ENCODE measurements at regions not wholly inside any gene's neighbourhood (a gene's known extent, or its start where the extent isn't known, plus 50 kb on each side); places are given as distances from the start of the nearest gene placed in this dataset.

DNA sequence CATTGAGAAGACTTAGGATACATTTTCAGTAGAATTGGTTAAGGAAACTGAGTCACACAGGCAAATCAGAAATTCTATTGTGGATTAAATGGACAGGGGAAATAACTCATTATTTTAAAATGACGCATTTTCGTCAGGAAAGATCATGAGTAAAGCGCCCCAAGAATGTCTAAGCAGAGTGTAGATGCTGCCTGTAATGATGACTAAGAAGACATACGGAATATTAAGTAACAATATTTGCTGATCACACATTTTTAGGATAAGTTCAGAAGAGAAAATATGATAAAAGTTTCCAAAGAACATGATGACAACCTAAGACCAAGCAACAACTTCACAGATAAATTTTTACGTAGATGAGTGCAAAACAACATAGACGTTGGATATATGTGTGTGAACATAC, 596.3 kb upstream of the TENM3 start:
- no peak for DNase-seq (ENCODE audit: extremely low read depth, low read depth, low spot score)

DNA sequence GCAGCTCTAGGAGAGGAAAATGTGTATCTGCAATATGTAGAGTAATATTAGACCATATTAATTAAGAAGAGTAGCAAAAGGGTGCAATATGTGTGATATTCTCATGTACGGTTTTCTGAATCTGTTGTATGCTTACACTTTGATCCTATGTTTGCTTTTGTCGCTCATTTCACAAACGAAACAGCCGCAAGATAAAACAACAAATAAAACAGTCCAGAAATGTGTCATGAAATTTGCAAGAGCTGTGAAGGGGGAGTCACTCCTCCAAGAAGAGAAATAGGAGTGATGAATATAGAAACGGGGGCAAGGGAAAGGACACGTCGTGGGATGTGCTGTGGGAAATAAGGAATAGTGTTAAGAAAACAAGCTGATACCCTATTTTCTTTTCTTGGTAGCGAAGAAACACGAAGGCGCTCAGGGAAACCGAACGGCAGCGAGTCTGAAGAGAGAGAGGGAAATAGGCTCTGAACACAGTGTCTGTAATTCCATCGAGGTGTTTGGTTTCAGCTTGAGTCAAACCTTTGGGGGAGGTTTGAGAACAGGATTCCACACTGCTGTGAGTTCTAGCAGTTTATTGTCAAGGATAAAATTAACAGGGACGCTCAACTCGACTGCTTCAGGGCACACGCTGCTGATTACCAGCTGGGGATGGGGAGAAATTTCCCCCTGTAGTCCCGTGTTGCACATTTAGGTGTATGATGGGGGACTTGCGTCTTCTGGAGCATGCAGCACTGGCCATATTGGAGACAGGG, 595.6 kb upstream of the TENM3 start:
- no peak for DNase-seq (ENCODE audit: extremely low read depth, low read depth, low spot score)

DNA sequence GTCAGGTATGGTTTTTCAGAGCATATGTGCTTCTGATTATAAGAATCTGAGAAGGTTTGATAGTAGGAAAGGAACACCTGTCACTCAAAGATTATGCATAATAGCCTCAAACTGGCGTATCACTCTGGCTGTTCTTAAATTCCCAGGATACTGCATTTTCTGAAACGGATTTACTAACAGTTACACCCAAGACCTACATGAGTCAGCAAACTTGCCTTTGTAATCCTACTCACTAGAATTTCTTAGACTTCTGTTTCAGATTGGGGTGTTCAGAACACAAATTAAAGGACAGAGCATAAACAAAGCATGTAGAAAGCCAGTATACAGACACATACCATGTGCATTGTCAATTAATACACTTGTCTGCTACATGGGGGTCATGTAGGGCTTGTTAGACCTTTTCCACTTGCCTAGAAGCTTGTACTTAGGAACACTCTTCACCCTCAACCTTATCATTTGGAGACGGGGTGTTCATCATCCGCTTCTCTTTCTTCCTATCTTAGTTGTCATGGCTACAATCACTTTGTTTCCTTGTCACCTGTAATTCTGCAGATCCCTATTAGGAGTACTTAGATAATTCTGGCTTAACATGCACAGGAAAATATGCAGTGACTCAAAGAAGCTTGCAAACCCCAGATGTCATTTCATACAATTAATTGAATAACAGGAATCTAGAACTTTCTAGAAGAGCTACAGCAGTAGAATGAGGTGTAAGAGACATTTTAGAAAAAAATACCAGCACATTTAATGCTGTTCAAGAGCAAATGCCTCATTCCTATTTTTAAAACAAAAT, 593.0 kb upstream of the TENM3 start:
- no peak for DNase-seq (ENCODE audit: extremely low read depth, low read depth, low spot score)

DNA sequence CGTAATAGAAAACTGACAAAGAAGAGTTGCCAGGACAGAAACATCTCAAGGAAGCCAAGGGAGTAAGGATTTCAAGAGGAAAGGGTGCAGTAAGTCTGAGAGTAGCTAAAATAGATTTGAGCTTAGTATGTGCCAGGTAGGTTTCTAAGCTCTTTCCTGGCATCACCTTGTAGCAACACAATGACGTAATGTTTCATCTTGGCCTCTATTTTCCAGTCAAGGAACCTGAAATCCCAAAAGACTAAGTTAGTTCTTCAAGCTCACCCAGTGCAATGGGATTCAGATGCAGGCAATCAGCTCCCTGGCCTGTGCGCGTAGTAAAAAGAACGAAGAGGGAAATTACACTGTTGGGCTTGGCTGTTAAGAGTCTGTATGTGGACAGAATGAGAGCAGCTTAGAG, 586.5 kb upstream of the TENM3 start:
- no peak for DNase-seq (ENCODE audit: extremely low read depth, low read depth, low spot score)

GRCh38 chr4:181659202-181659601, 584.0 kb upstream of the TENM3 start:
- no peak for DNase-seq (ENCODE audit: extremely low read depth, low read depth, low spot score)

- no peak for DNase-seq (ENCODE audit: extremely low read depth, low read depth, low spot score)
These were observed 583.3 kb upstream of the TENM3 start for GRCh38 chr4:181659876-181660275.

- DNase-seq (ENCODE audit: extremely low read depth, low read depth, low spot score): no peak
These were observed 582.1 kb upstream of the TENM3 start for GRCh38 chr4:181661090-181661489.

DNA sequence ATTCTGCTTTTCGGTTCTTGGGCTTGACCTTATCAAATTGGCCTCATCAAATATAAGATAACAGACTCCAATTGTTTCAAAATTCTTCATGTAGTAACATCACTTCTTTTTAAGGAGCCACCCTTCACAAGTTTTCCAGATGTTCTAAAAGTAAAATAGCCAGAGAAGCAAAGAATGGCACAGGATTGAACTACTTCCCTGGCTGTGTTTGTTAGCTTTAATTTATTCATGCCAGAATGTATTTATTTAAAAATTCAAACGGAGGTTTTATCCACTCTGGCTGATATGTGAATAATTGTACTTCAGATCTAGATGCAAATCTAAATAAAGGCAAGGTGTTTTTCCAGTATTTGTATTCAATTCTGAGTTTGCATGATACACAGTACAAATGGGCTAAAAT, 581.3 kb upstream of the TENM3 start:
- no peak for DNase-seq (ENCODE audit: extremely low read depth, low read depth, low spot score)

DNA sequence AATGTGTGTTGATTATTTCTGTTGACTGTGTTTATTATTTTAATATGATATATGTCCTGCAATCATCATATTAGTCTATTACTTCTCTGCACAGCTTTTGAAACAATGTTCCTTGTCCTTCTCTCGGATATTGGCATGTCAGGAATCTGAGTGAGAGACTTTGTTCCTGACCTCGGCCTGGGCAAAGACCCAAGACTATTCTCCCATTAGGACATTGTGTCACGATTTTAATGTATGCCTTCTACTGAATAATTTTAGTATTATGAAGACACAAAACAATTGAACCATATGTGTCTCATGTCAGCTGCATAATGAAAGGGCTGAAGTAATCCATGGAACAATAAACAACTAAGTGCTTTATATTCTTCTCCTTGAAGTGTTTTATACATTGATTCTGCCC, 580.8 kb upstream of the TENM3 start:
- no peak for DNase-seq (ENCODE audit: extremely low read depth, low read depth, low spot score)

DNA sequence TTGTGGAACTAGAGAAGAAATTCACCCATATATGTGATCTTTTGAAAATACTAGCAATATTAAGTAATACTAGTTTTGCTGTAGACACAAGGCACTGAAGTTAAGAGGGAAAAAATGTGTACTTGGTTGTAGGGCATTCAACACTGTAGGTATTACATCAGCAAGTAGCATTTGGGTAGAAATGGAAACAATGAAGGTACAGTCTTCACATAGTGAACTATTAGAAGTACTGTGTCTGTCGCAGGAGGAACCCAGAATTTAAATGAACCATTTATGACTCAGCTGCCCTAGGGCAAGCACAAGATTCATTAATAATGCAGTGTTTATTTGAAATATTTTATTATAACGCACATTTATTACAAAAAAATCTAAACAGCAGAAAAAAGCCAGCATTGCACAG, 572.7 kb upstream of the TENM3 start:
- no peak for DNase-seq (ENCODE audit: extremely low read depth, low read depth, low spot score)

DNA sequence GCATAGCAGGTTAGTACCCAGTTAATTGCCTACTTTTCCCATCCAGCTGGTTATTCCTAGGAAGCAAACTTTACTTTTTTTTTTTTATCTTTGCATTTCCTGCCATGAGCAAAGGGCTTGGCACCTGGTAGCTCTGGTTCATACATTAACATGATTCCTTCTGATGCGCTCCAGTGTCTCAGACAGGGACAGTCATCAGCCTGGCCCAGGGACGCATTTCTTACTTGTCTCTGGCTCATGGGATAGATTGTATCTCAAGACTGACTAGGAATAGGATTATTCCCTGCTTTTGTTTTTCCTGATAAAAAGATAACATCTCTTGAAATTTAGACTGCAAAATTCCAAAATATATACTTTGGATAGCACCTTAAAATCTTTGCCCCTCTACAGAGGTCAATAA, 571.5 kb upstream of the TENM3 start:
- DNase-seq (ENCODE audit: extremely low read depth, low read depth, low spot score): no peak

- no peak for DNase-seq (ENCODE audit: extremely low read depth, low read depth, low spot score)
These were observed 570.5 kb upstream of the TENM3 start for GRCh38 chr4:181672751-181673150.

DNA sequence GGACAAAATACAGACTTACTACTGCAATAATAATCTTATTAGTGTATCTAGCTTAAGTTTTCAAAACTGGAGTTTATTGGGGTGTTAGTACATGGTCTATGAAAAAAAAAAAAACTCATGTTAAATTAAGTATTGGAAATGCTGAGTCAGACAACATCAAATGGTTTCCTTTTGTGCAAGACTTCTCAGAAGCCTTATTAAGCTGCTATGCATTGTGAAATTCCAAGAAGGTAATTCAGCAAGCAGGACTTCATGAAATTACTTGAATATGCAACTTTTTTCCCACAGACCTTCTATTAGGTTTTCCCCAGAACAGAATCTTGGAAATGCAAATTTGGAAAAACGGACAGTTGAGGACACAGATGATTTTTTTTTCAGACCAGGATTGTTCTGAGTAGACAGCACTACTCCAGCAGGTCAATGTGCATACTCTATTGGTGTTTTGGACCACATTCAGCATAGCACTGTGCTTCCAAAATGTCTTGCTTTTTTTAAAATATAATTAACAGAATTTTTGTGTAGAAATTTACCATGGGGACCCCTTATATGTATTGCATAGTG, 568.8 kb upstream of the TENM3 start:
- DNase-seq (ENCODE audit: extremely low read depth, low read depth, low spot score): no peak

- no peak for DNase-seq (ENCODE audit: extremely low read depth, low read depth, low spot score)
These were observed 566.7 kb upstream of the TENM3 start for GRCh38 chr4:181676546-181676945.

- no peak for DNase-seq (ENCODE audit: extremely low read depth, low read depth, low spot score)
These were observed 566.0 kb upstream of the TENM3 start for GRCh38 chr4:181677201-181677600.

- no peak for DNase-seq (ENCODE audit: extremely low read depth, low read depth, low spot score)
These were observed 565.6 kb upstream of the TENM3 start for GRCh38 chr4:181677621-181678020.

GRCh38 chr4:181679754-181680153, 563.4 kb upstream of the TENM3 start:
- no peak for DNase-seq (ENCODE audit: extremely low read depth, low read depth, low spot score)

DNA sequence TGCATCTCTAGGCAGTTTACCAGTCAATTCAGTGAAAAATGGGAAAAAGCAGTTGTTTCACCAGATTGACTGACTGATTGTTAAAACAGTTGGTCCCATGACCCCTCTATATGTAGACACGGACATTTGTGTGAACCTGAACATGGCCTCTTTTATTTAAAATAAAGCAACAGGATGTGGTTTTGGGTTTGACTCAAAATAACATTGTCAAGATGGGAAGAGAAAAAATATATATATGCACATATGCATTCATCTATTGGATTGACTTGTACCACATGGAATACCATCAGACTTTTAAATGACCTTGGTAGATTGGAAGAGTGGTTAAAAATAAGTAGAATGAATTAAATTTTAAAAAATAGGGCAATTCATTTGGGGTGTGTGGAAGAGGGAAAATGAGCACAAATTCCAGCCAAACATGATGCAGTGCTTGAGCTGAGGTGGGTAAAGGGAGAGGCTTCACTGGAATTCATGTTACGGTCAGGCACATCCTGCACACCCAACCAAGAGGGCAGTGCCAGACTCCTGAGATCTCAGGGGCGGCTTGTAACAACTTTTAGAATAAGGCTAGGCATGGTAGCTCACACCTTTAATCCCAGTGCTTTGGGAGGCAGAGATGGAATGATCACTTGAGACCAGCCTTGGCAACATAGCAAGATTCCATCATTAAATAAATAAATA, 560.7 kb upstream of the TENM3 start:
- DNase-seq (ENCODE audit: extremely low read depth, low read depth, low spot score): no peak

GRCh38 chr4:181684310-181684709, 558.9 kb upstream of the TENM3 start:
- DNase-seq (ENCODE audit: extremely low read depth, low read depth, low spot score): no peak

GRCh38 chr4:181685461-181685860, 557.7 kb upstream of the TENM3 start:
- no peak for DNase-seq (ENCODE audit: extremely low read depth, low read depth, low spot score)

DNA sequence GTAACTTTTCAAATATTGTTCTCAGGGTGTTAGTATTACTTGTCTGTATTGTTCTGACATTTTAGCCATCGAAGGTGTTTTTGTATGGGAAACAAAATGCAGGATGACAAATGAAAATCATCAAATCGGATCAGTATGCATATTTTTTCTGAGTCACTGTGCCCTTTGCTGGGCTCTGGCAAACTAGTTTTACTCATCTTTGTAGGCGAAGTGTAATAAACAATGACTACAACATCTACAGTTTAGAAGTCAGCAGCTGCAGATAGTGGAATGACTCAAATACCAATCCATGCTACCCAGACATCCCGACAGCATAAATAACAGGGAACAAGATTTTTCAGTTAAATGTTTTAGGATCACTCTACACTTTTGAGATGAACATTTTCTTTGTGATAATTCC, 557.3 kb upstream of the TENM3 start:
- DNase-seq (ENCODE audit: extremely low read depth, low read depth, low spot score): no peak

- DNase-seq (ENCODE audit: extremely low read depth, low read depth, low spot score): no peak
These were observed 556.1 kb upstream of the TENM3 start for GRCh38 chr4:181687116-181687515.
